ENCODE measurements at regions not wholly inside any gene's neighbourhood (a gene's known extent, or its start where the extent isn't known, plus 50 kb on each side); places are given as distances from the start of the nearest gene placed in this dataset.
"Not testable (repeated sequence)": the region's sequence is repeated elsewhere in the genome, so short reads cannot be mapped to it uniquely, and the experiment has no call there.

DNA sequence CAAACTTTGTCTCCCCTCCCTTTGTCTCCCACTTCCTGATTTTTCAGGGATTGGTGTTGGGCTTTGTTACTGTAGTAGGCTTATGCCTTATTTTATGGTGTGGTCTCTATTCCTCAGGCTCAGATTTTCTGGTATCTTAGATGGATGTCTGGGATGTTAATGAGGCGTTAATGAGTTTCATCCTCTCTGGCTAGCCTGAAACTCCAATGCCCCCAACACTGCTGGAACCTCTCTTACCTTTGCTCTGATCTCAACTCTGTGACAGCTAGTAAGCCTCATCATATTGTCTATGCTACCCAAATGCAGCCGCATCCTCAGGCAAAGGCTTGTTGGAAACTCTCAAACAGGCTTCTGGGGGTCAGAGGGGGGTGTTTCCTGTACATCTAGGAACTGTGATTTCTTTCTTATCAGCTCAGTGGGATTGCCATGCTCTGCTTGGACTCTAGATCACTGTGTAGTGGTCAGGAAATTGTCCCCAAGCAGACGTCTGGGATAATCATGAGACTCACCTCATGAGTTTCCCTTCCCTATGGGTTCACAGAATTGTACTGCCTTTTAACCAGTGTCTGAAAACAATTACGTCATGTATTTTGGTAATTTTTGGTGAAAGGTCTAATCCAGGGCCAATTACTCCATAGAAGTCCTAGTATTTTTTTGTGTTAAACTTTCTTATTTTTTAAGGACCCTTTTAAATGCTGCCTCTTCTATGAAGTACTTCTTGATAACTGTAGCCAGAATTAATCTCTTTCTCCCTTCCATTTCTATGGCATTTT lies 88.8 kb upstream of the TRPC7 start:
- H3K9me2 ChIP-seq (replicated peaks; ENCODE audit: insufficient read depth, low read length), result no peaks in the 10 kb centered on the region
- H4K20me1 ChIP-seq (ENCODE audit: insufficient read depth, low read length), result no peaks in the 10 kb centered on the region
- no peak for DNase-seq
- peaks cover 1% of the 10 kb centered on the region; the same call in 1 of the 2 replicates for H3F3A ChIP-seq (ENCODE audit: insufficient read depth, low read length)
- H3K4me3 ChIP-seq (ENCODE audit: low read length), result no peak overlapping the region
- H3K27ac ChIP-seq (ENCODE audit: low read length), result no peak overlapping the region
- no peaks in the 10 kb centered on the region for H3K79me2 ChIP-seq (ENCODE audit: low read length)
- H2AFZ ChIP-seq (ENCODE audit: low read length), result no peak overlapping the region
- no peaks in the 10 kb centered on the region for H3K9me3 ChIP-seq (replicated peaks; ENCODE audit: insufficient read depth, low read length)
- no peak for TF ChIP-seq CTCF (IDR thresholded peaks at IDR 0.05; ENCODE audit: low read length)
- TF ChIP-seq EZH2 (optimal IDR thresholded peaks at IDR 0.05; ENCODE audit: low read depth, low read length), result no peak
- no peak for TF ChIP-seq EZH2phosphoT487 (IDR thresholded peaks at IDR 0.05; ENCODE audit: low read length)
- no peaks in the 10 kb centered on the region for H3K27me3 ChIP-seq (replicated peaks; ENCODE audit: insufficient read depth, low read length)
- H3K4me1 ChIP-seq (ENCODE audit: low read length), result no peaks in the 10 kb centered on the region
- H3K9ac ChIP-seq (ENCODE audit: low read length), result no peak overlapping the region
- H3K4me2 ChIP-seq (ENCODE audit: low read depth, low read length), result no peak overlapping the region
- no peaks in the 10 kb centered on the region for H3K36me3 ChIP-seq (replicated peaks; ENCODE audit: insufficient read depth, low read length)

DNA sequence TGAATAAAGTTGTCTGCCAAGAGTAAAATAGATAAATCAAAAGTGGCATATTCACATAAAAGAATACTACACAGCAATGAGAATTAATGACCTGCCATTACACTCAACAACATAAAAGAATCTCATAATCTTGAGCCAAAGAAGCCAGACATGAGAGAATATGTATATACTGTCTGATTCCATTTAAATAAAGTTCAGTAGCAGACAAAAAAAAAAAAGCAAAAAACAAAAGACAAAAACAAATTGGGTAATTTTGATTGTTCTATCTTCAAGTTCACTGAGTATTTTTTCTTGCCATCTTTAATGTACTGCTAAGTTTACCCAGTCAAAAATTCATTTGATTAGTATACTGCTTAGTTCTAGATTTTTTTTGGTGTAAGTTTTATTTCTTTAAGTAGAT lies 87.9 kb upstream of the TRPC7 start:
- Histone ChIP-seq H3K9ac (ENCODE audit: low read length) (no peak overlapping the region), H2AFZ (ENCODE audit: low read length) (no peak overlapping the region), H3F3A (ENCODE audit: insufficient read depth, low read length) (peaks cover 4% of the 10 kb centered on the region; the same call in 1 of the 2 replicates), H4K20me1 (ENCODE audit: insufficient read depth, low read length) (no peaks in the 10 kb centered on the region), H3K9me2 (replicated peaks; ENCODE audit: insufficient read depth, low read length) (no peaks in the 10 kb centered on the region), H3K4me3 (ENCODE audit: low read length) (no peak overlapping the region), H3K4me1 (ENCODE audit: low read length) (no peaks in the 10 kb centered on the region), H3K27me3 (replicated peaks; ENCODE audit: insufficient read depth, low read length) (no peaks in the 10 kb centered on the region), H3K4me2 (ENCODE audit: low read depth, low read length) (no peak overlapping the region), H3K79me2 (ENCODE audit: low read length) (no peaks in the 10 kb centered on the region), H3K36me3 (replicated peaks; ENCODE audit: insufficient read depth, low read length) (no peaks in the 10 kb centered on the region), H3K27ac (ENCODE audit: low read length) (no peak overlapping the region), H3K9me3 (replicated peaks; ENCODE audit: insufficient read depth, low read length) (no peaks in the 10 kb centered on the region)
- DNase-seq, result no peak
- TF ChIP-seq EZH2 (optimal IDR thresholded peaks at IDR 0.05; ENCODE audit: low read depth, low read length) (no peak), CTCF (IDR thresholded peaks at IDR 0.05; ENCODE audit: low read length) (no peak), EZH2phosphoT487 (IDR thresholded peaks at IDR 0.05; ENCODE audit: low read length) (no peak)

- not testable (repeated sequence) for H4K20me1 ChIP-seq (ENCODE audit: insufficient read depth, low read length); H3K27me3 ChIP-seq (replicated peaks; ENCODE audit: insufficient read depth, low read length); H3K79me2 ChIP-seq (ENCODE audit: low read length); H3K4me3 ChIP-seq (ENCODE audit: low read length); H3K9me3 ChIP-seq (replicated peaks; ENCODE audit: insufficient read depth, low read length); H3K4me1 ChIP-seq (ENCODE audit: low read length); H3K4me2 ChIP-seq (ENCODE audit: low read depth, low read length); H3K9ac ChIP-seq (ENCODE audit: low read length); DNase-seq; H3K9me2 ChIP-seq (replicated peaks; ENCODE audit: insufficient read depth, low read length); H3K27ac ChIP-seq (ENCODE audit: low read length); H3F3A ChIP-seq (ENCODE audit: insufficient read depth, low read length); H2AFZ ChIP-seq (ENCODE audit: low read length); H3K36me3 ChIP-seq (replicated peaks; ENCODE audit: insufficient read depth, low read length)
These were observed 82.2 kb upstream of the TRPC7 start for GRCh38 chr5:136447576-136447975.

- Histone ChIP-seq H4K20me1 (ENCODE audit: insufficient read depth, low read length) (no peaks in the 10 kb centered on the region), H3K27ac (ENCODE audit: low read length) (no peak overlapping the region), H3K9me3 (replicated peaks; ENCODE audit: insufficient read depth, low read length) (no peaks in the 10 kb centered on the region), H3K4me2 (ENCODE audit: low read depth, low read length) (no peak overlapping the region), H3K4me3 (ENCODE audit: low read length) (no peak overlapping the region), H3K9me2 (replicated peaks; ENCODE audit: insufficient read depth, low read length) (no peaks in the 10 kb centered on the region), H3K4me1 (ENCODE audit: low read length) (no peaks in the 10 kb centered on the region), H3F3A (ENCODE audit: insufficient read depth, low read length) (peaks cover 4% of the 10 kb centered on the region; the same call in 1 of the 2 replicates), H3K9ac (ENCODE audit: low read length) (no peak overlapping the region), H2AFZ (ENCODE audit: low read length) (no peak overlapping the region), H3K36me3 (replicated peaks; ENCODE audit: insufficient read depth, low read length) (no peaks in the 10 kb centered on the region), H3K79me2 (ENCODE audit: low read length) (no peaks in the 10 kb centered on the region), H3K27me3 (replicated peaks; ENCODE audit: insufficient read depth, low read length) (no peaks in the 10 kb centered on the region)
- DNase-seq, result no peak
- TF ChIP-seq EZH2 (optimal IDR thresholded peaks at IDR 0.05; ENCODE audit: low read depth, low read length) (no peak), EZH2phosphoT487 (IDR thresholded peaks at IDR 0.05; ENCODE audit: low read length) (no peak), CTCF (IDR thresholded peaks at IDR 0.05; ENCODE audit: low read length) (no peak)
These were observed 81.2 kb upstream of the TRPC7 start for GRCh38 chr5:136446565-136446964.

DNA sequence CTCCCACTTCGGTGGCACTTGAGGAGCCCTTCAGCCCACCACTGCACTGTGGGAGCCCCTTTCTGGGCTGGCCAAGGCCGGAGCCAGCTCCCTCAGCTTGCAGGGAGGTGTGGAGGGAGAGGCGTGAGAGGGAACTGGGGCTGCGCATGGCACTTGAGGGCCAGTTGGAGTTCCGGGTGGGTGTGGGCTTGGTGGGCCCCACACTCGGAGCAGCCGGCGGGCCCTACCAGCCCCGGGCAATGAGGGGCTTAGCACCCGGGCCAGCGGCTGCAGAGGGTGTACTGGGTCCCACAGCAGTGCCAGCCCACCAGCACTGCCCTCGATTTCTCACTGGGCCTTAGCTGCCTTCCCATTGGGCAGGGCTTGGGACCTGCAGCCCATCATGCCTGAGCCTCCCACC lies 78.8 kb upstream of the TRPC7 start:
- H3K4me3 ChIP-seq (ENCODE audit: low read length); H4K20me1 ChIP-seq (ENCODE audit: insufficient read depth, low read length); DNase-seq; H3K27ac ChIP-seq (ENCODE audit: low read length); H3K9me2 ChIP-seq (replicated peaks; ENCODE audit: insufficient read depth, low read length); H3K4me2 ChIP-seq (ENCODE audit: low read depth, low read length); H3K9me3 ChIP-seq (replicated peaks; ENCODE audit: insufficient read depth, low read length); H3K36me3 ChIP-seq (replicated peaks; ENCODE audit: insufficient read depth, low read length); H3K27me3 ChIP-seq (replicated peaks; ENCODE audit: insufficient read depth, low read length); H2AFZ ChIP-seq (ENCODE audit: low read length); H3F3A ChIP-seq (ENCODE audit: insufficient read depth, low read length); H3K9ac ChIP-seq (ENCODE audit: low read length); H3K79me2 ChIP-seq (ENCODE audit: low read length); H3K4me1 ChIP-seq (ENCODE audit: low read length): not testable (repeated sequence)
